Retinal pigment epithelial cell (primary cell): ENCODE measurements at regions not wholly inside any gene's neighbourhood (a gene's known extent, or its start where the extent isn't known, plus 50 kb on each side); places are given as distances from the start of the nearest gene placed in this dataset.
A peak's percentile ranks its signal among the peaks of the same experiment; 100 is the strongest.

ENCODE experiments used
- DNase-seq: peaks from one replicate; pipeline ENCODE4 v3.0.0-alpha.2; 2010; ENCODE audit warnings: low read depth
- H3K4me3 ChIP-seq: 2 replicates; pipeline ENCODE4 v1.5.1; 2011; ENCODE audit warnings: mild to moderate bottlenecking, low read length, control low read depth, moderate library complexity
- CTCF ChIP-seq: conservative IDR thresholded peaks from 2 replicates; pipeline ENCODE4 v1.5.1; 2011; ENCODE audit warnings: low read depth, low read length, control low read depth, inconsistent platforms

DNA sequence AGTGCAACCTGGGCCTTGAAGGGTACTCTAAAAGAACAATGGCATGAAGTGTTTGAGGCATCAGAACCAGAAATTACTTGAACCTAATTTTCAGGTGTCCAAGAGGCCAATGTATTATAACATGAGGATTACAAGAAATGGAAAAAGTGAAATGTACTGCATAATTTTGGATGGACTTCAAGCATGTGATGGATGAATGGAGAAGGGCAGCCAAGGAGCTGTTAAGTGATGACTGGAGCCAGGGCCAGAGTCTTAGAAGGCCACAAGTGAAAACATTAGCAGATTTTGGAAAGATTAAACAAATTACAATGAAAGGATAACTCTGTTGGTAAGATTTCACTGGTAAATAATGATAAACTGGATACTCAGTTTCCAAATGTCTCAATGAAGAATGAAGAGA is 738.2 kb downstream of the CD109 start:
- no peak for DNase-seq
- no peak for TF ChIP-seq CTCF

GRCh38 chr6:74431873-74432580 is 736.0 kb downstream of the CD109 start:
- no peak overlapping the region for H3K4me3 ChIP-seq
- no peak for DNase-seq
- TF ChIP-seq CTCF: no peak

More for the DNA sequence above, 738.2 kb downstream of the CD109 start:
- H3K4me3 ChIP-seq: no peak overlapping the region

GRCh38 chr6:74420221-74420620 is 724.2 kb downstream of the CD109 start:
- no peak for TF ChIP-seq CTCF
- DNase-seq: no peak
- H3K4me3 ChIP-seq: no peak overlapping the region

DNA sequence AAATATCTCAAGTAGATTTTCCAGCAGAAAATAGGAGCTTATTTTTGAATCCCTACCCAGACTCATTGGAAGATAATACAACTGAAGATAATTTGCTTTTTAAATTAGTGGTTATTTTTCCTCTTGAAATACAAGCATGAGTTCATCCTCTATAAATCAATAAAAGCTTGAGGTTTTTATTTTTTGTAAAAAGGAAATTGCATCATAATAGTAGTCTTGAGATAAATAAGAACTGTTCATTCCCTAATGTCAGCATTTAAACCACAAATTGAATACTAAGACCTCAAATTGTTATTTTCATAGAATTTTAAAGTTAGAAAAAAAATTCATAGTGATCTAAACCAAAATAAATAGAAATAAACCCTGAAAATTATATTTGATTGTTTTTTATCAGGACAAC is 719.1 kb downstream of the CD109 start:
- DNase-seq: no peak
- no peak for TF ChIP-seq CTCF
- no peak overlapping the region for H3K4me3 ChIP-seq

DNA sequence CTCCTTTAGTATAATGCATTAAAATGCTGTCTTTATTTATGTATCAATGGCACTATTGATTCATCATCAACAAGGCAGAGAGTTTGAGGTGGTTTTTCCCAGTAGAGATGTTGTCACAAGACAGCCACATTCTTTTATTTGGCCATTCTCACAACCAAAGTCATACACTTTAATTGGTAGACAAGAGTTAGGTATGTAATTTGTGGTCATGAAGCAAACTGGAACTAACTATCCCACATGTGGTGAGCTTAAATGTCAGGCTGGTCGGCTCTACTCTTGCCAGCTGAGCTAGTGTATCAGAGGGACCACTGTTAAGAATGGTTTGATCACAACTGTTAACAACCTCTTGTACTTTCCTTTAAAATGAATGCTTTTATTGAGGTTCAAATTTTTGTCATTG is 714.6 kb downstream of the CD109 start:
- no peak for TF ChIP-seq CTCF

DNA sequence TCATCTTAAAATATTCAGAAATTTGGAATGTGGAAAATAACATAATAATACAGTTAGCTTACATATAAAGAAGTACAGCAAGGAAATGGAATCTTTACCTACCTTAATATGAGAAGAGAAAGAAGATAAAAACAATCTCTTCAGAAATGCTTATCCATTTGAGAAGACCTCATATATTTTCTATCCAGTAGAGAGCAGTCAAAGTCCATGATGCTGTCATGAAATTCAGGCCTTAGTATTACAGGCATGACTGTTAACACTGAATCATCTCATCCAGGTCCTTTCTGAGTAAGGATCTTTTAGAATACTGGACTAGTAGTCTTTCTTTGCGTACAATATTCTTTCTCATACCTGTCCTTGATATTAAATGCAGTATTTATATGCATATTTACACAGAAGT is 713.4 kb downstream of the CD109 start:
- DNase-seq: peak; percentile 27
- H3K4me3 ChIP-seq: no peak overlapping the region
- peak; percentile 50 for TF ChIP-seq CTCF

More for the DNA sequence above, 714.6 kb downstream of the CD109 start:
- DNase-seq: peak; percentile 13
- H3K4me3 ChIP-seq: no peak overlapping the region

- no peak for TF ChIP-seq CTCF
- no peak overlapping the region for H3K4me3 ChIP-seq
- no peak for DNase-seq
These were observed 712.8 kb downstream of the CD109 start for GRCh38 chr6:74408844-74409243.
